H4 (cell line): ENCODE measurements at regions not wholly inside any gene's neighbourhood (a gene's known extent, or its start where the extent isn't known, plus 50 kb on each side); places are given as distances from the start of the nearest gene placed in this dataset.

Experiments
- DNase-seq: peaks from one replicate; pipeline ENCODE4 v3.0.0-alpha.2; 2015; ENCODE audit warnings: low spot score

DNA sequence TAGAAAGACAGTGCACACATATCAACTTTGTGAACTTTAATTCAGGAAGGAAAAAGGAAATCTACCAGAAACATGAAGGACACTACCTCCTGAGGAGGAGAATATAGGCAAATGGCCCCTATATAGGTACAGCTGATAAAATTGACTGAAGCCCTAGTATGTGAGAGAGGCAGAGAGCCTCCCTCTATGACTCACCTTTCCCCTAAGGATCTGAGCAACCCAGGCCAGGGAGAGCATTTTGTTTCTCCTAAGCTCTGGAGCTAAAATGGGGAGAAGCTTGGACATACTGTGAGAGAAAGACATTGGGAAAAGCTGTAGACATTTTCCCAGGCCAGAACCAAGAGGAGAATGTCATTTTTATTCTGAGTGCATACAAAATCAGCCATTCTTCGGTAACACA, 303.5 kb downstream of the AHR start:
- DNase-seq: no peak

DNA sequence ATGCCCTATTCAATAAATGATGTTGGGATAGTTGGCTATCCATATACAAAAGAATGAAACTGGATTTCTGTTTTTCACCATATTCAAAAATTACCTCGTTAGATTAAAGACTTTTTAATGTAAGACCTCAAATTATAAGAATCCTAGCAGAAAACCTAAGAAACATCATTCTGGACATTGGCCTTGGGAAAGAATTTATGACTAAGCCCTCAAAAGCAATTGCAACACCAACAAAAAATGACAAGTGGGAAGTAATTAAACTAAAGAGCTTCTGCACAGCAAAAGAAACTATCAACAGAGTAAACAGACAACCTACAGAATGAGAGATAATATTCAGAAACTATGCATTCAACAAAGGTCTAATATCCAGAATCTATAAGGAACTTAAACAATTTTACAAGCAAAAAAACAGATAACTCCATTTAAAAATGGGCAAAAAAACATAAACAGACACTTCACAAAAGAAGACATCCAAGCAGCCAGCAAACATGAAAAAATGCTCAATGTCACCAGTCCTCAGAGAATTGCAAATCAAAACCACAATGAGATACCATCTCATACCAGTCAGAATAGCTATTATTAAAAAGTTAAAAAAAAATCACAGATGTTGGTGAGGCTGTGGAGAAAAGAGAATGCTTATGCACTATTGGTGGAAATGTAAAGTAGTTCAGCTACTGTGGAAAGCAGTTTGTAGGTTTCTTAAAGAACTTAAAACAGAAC, 309.8 kb downstream of the AHR start:
- DNase-seq: peak; percentile 80

DNA sequence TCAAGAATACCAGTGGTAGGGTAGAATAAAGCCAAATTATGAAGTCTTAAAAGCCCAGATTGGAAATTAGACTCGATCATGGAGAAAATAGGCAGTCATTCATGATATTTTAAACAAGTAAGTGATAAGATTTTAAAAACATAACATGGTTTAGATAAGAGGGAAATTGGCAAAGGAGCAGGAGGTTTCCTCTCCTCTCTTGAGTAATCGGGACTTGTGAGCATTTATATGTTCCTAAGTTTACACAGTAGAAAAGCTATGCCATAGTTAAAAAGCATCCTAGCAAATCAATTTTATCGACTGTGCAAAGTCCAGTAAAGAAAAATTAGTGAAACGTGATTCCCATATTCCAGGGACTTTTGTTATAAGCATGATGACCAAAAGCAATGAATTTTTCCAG, 313.2 kb downstream of the AHR start:
- DNase-seq: no peak

GRCh38 chr7:17613338-17614041, 315.0 kb downstream of the AHR start:
- DNase-seq: no peak

DNA sequence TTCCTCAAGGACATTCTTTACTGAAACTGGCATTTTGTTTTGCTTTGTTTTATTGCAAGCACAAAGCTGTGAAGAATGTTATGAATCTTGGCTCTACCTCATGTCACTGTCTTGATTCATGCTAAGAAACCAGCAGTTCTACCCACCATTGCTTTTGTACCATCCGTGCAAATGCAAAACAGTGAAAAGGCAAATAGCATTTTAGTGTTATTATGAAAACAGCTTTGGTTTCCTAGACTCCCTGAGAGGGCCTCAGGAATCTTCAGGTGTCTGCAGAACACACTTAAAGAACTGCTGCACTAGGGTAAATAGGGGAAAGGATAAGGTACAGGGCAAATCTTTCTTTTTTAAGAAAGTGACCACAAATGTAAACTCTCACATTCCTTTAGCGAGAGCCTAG, 318.9 kb downstream of the AHR start:
- DNase-seq: no peak

- DNase-seq: no peak
Observed at GRCh38 chr7:17617857-17618651, 319.6 kb downstream of the AHR start.

- no peak for DNase-seq
Observed at GRCh38 chr7:17618652-17618974, 320.2 kb downstream of the AHR start.

GRCh38 chr7:17619196-17619818, 320.9 kb downstream of the AHR start:
- no peak for DNase-seq

DNA sequence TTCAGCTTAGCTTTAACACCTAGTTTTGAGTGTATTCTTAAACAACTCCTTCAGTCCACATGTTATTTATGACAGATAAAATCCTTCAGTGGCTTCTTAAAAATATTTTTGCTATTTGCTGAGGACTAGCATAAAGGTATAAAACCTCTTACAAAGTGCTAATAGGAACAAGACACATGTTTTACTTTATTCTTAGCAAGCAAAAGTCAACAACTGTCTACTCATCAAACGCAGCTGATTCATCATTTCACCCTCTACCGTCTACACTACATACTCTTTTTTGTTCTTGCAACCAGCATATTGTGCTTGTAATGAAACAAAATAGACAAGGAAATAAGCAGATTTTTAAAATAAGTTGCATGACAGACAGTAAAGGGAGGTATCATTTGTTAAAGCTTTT, 319.7 kb downstream of the SNX13 start:
- no peak for DNase-seq

- no peak for DNase-seq
Observed at GRCh38 chr7:17622451-17622850, 317.8 kb downstream of the SNX13 start.

- DNase-seq: peak; percentile 80
Observed at GRCh38 chr7:17623546-17624185, 316.6 kb downstream of the SNX13 start.

- no peak for DNase-seq
Observed at GRCh38 chr7:17624379-17624778, 315.9 kb downstream of the SNX13 start.

GRCh38 chr7:17625043-17625442, 315.3 kb downstream of the SNX13 start:
- DNase-seq: peak; percentile 65

DNA sequence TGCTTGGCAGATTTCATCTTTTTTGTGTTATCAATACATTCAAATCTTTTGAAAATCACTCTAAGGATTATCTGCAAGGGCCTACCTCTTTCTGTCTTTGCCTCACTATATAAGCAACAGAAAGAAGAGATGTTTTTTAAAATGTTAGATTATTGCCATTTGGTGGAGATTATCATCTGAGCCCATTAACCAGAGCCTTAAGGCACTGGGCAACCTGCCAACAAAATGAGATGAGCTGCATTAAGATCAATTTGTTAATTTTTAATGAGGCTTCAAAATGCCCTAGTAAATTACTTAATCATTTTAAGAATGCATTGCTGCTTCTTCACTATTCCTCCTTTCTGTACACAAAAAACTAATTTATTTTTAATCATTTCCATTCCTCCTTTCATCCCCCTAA, 314.1 kb downstream of the SNX13 start:
- no peak for DNase-seq

DNA sequence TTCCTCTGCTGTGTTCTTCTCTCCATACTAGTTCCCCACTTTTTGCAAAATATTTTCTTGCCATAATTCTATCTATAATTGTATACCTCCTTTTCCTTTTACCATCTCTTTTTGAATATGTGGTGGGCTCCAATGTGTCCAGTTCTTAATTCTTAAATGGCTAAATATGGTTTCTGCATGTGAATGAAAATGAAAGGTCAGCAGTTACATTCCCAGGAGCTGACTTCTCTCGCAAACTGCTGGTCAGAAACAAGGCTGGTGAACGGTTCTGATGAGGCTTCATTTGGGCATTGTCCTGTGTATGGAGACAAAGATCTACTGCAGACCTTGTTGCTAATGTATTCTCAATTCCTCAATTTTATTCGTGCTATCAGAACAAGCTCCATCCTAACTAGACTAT, 309.2 kb downstream of the SNX13 start:
- DNase-seq: no peak

GRCh38 chr7:17632384-17632783, 307.9 kb downstream of the SNX13 start:
- no peak for DNase-seq

- peak; percentile 49 for DNase-seq
Observed at GRCh38 chr7:17633067-17633466, 307.2 kb downstream of the SNX13 start.

GRCh38 chr7:17638727-17639126, 301.6 kb downstream of the SNX13 start:
- peak; percentile 54 for DNase-seq

DNA sequence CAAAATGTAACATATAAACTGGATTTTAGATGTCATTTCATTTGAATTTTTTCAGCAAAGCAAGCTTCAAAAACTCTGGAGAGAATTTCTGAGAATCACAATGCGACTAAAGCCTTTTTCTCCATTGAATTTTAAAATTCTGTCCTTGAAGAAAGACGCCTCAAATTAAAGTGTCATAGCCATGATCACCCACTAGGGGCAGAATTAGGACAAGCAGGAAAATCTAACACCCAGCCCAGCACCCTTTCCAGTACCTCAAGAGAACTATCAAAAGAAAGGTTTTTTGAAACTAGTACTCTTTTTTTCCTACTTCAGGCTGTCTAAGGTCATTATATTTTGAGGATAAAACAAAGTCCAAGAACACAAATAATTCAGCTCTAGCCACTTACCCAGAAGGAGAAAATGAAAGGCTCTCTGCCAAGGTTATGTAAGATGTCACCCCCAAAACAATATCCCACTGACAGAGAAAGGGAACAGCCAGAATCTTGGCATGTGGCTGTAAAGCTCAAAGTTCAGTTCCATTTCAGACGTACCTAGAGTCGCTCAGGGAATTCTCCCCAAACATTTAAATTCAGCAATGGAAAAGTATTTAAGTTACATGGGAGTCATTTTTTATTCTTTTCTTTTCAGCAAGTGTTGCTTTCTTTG, 299.4 kb downstream of the SNX13 start:
- DNase-seq: peak; percentile 69

- no peak for DNase-seq
Observed at GRCh38 chr7:17645500-17645899, 294.8 kb downstream of the SNX13 start.

DNA sequence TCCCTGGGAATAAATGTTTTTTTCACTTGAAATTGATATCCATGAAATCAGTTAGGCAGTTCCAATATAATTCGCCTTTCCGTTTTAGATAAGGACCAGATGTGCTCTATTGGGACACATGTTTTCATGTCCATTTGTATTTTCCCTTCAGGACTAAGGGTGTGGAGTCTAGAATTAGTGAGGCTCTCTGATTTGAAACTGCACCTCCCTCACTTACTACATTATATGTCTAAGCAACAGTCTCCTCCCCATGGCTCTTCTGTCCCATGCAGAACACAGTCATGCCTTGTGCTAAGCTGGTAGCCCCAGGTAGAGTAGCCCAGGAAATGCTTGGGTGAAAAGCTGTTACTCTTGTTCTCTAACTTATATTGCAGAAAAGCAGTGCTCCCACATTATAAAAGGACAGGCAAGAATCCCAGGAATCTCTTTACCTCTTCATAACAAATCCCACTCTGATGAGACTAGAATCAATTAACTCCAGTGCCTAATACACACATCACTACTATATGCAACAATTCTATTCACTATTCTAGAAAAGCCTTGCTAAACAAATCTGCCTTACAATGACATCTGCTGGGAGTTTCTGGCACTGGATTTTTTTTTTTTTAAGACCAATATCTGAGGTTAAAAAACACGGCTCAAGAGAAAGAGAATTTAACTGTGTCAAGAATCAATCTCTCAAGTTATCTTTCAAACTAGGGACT, 293.9 kb downstream of the SNX13 start:
- peak; percentile 73 for DNase-seq
